Left kidney (tissue), 1 donor: ENCODE measurements at regions not wholly inside any gene's neighbourhood (a gene's known extent, or its start where the extent isn't known, plus 50 kb on each side); places are given as distances from the start of the nearest gene placed in this dataset.
"Not testable (repeated sequence)": the region's sequence is repeated elsewhere in the genome, so short reads cannot be mapped to it uniquely, and the experiment has no call there.

ENCODE experiments used
- DNase-seq: peaks from one replicate; pipeline ENCODE4 v3.0.0-alpha.2; 2013

DNA sequence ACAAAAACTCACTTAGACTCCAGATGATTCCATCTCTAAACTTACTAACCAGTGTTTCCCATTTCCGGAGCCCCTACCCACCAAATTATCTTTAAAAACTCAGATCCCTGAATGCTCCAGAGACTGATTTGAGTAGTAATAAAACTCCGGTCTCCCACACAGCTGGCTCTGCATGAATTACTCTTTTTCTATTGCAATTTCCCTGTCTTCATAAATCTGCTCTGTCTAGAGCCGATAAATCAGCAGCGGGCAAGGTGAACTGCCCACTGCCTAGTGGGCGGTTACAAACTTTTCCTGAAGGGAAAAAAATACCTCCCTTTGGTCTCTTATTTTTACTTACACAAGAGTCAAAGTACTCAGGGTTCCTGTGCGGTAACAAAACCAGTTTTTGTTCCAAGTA lies 624.4 kb upstream of the RORB start:
- DNase-seq: peak; percentile 43

DNA sequence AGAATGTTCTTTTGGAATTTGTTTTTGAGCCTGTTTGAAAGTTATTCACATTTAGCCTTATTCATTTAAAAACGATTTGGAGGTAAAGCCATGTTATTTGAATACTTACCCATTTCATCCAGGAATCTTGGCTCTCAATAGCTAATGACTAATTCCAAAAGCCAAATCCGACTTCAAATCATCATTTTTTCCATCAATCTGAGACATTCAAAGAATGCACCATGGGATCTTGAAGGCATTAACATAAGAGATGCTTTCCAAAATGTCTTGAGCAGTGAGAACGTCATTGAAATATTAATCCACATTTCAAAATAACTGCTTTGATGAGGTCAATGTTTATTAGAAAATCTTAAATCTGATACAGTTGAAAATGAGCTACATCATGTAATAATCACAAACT lies 617.0 kb upstream of the RORB start:
- no peak for DNase-seq

DNA sequence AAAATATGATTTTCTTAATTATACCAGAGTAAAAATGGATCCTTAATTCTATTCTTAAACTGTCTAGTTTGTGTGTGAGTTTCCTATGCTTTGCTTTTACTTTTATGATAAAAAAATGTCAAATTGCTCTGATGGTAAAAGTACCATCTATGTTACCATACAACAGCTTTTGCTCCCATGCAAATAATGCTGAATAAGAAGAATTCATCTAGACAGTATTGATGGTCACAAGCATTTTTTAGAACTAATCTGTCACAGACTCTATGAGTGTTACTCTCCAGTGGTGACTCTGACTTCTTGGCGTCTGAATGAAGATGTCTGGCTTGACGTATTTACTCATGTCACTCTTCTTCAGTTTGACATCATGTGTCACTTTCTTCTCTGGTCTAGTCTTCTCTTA lies 608.1 kb upstream of the RORB start:
- DNase-seq: no peak

DNA sequence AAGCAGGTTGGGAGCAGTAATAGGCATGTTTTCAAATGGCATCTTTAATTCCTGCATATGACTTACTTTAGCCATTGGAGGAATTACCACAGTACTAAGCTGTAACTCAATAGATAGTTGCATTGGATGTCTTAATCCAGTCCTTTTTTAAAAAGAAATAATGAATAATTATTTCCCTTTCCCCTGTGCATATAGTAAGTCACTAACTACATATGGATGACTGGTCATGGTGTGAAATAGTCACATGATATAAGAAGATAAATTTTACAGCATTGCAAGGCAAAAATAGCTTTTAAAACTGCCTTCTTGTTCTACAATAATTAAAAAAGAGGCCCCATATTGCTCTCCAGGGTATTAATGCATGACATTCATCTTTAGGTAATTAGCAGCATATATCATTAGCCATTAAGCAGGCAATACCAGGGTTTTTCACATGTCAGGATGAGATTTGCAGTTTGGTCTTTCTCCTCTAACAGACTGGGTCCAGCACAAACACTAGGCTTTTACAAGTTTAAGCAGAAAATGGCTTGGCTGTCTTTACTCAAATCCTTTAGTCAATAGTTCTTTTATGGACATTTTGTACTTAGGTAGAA lies 606.4 kb upstream of the RORB start:
- no peak for DNase-seq

DNA sequence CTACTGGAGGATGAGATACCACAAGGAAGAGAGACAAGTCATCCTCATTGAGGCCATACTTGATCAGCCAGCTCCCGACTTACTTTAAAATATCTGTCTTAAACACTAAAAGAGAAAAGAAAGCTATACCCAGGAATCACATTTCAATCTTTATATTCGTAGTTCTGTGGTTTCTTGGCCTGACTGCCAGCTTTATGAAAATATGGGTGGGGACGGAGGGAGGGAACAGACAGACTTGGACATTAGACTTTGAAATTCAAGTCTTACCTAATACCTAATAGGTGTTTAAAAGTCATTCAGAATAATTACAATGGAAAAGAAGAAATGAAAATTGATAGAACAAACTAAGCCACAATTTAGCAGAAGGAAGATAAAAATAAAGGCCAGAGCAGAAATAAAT lies 604.8 kb upstream of the RORB start:
- no peak for DNase-seq

DNA sequence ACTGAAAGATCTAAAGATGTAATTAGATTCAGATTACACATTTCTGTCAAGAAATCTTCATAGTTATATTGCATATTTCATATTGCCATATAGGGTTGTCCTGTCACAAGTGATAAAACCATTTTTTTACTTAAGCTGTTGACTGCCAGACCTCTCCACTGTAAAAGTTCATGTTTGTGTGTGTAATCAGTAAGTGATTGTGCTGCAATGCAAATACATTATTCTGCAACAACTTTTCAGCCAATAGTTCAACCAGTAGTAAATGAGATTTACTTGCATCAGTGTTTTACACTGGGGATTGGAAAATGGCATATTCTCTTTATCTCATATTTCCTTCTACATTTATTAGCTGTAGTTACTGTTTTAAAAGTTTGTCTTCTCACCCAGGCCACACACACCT lies 603.9 kb upstream of the RORB start:
- DNase-seq: no peak

DNA sequence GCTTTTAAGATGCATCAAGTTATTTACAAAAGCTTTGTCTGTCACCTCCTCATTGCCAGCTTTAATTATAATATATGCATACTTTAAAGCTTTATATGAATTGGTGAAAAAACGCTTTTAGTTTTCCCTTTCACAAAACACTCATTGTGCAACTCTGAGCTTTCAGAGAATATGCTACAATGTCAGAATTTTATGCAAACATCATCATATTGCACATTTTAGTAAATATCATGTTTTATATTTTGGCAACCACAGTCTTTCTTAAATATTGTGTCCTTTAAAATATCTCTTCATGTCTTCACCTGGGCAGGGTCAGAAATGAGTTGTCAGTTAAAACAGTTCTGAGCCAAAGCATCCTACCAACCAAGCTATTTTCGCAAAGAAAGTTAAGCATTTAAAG lies 601.1 kb upstream of the RORB start:
- DNase-seq: no peak

DNA sequence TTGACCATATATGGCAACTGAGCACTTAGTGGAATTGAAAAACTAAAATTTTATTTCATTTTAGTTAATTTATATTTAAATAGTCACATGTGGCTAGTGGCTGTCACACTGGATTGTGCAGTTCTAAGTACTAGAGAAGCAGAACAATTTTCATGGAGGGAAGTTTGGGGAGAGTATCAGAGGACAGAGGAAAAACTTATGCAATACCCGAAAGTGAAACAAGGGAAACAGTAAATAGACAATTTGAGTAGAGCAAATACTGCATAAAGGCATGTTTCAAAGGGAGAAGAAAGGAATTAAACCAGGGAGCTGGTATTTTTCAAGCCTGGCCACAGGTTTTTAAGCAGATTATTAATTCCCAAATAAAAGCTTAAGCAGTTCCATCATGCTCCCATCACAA lies 590.5 kb upstream of the RORB start:
- DNase-seq: no peak

DNA sequence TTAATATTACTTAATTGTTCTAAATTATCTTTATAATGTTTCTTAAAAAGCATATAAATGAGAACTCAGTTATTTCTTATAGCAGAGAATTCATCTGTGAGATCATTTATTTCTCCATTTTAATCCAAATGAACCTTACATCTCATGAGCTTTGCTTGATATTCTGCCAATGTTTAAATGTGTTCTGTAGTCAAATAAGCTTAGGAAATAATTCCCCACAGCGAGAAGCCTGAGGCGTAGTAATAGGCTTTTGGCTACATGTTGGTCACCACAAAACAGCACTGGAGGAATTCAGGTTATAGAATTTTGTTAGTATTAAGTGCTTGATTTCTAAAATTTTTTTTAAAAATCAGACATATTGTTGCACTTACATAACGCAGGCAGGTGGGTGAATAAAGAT lies 585.3 kb upstream of the RORB start:
- DNase-seq: no peak

DNA sequence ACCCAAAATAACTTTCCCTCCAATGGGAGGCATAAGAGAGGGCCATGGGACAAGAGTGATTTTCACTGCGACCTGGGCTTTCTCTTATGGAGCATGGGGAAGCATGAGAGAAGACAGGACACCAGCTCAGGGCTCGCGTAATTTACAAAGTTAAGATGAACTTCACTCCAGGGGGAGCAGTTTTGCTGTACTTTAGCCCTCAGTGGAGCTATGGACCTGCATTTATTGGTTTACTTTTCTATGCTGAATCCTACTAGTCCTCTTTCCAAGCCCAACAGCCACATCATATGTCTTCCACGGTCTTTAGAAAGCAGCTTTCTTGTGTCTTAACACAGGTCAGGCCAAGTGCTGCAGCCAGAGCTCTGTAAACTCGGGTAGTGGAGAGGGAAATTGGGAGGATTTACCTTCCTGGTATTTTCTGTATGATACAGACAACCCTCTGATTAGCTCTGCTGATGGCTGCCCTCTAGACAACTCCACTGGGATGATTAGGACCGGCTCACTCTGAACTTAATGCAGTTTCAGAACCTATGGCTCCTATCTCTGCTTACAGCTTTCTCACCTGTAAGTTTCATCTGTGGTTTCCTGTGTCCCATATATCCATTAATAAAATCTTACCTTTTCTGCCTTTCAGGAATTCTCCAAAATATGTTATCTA lies 581.0 kb upstream of the RORB start:
- peak; percentile 0 for DNase-seq

DNA sequence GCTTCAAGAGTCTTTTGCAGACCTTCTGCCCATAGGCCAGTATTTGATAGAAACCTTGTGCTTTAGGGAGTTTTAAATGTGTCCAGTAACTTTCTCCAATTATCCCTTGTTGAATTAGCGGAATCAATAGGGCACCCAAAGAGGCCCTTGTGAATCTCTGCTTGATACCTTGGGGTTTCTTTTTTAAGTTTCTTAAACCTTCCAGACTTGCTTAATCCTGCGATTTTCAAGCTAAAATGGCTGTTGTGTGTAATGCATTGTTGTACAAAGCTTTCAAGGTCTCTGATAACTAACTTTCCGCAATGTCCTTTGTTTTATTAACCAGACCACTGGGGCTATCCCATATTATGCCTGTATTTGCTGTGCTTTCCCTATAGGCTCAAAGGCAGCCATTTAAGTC lies 577.4 kb upstream of the RORB start:
- DNase-seq: no peak

DNA sequence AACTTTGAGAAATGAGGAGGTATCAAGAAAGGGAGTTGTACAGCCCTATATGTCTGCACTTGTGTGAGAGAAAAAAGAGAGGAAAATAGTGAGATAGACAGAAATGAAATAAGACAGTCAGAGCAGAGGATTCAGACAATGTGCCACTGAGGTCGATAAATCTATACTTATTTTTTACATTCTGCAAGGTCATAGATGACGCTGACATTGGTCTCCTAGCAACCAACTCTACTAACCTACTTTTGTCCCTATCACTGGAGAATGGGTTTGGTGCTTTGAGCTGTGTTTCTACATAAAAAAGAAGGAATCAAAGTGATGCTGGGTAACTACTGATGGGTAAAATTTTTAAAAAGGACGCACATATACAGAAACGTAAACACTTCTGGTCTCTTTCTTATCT lies 573.3 kb upstream of the RORB start:
- DNase-seq: no peak

DNA sequence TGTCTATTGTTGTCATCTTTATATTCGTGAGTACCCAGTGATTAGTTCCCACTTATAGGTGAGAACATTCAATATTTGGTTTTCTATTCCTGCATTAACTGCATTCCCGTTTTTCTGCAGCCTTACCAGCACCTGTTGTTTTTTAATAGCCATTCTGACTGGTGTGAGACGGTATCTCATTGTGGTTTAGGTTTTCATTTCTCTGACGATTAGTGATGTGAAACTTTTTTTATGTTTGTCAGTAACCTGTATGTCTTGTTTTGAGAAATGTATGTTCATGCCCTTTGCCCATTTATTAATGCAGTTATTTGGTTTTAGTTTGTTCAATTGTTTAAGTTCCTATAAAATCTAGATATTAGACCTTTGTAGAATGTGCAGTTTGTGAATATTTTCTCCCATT lies 546.0 kb upstream of the RORB start:
- DNase-seq: no peak

DNA sequence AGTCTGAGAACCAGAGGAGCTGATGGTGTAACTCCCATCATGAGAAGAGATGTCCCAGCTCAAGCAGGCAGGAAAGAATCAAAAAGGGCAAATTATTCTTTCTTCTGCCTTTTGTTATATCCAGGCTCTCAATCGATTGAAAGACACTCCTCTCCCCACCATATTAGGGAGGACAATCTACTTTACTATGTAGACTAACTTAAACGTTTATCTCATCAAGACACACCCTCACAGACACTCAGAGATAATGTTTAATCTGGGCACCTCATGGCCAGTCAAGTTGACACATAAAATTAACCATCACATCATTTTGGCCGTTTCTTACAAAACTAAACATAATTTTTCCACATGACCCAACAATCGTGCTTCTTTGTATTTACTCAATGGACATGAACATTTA lies 534.3 kb upstream of the RORB start:
- DNase-seq: no peak

DNA sequence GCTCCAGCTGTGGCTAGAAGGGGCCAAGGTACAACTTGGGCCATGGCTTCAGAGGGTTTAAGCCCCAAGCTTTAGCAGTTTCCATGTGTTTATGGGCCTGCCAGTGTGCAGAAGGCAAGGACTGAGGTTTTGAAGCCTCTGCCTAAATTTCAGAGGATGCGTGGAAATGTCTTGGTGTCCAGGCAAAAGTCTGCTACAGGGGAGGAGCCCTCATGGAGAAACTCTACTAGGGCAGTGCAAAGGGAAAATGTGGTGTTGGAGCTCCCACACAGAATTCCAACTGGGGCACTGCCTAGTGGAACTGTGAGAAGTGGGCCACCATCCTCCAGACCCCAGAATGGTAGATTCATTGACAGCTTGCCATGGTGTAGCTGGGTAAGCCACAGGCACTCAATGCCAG lies 527.2 kb upstream of the RORB start:
- DNase-seq: no peak

DNA sequence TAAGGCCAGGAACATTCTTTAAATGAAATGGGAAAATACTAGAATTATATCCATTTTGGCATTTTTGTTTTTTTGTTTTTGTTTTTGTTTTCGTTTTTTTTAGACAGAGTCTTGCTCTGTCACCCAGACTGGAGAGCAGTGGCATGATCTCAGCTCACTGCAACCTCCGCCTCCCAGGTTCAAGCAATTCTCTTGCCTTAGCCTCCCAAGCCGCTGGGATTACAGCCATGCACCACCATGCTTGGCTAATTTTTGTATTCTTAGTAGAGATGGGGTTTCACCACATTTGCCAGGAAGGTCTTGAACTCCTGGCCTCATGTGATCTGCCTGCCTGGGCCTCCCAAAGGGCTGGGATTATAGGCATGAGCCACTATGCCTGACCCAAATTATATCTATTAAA lies 520.7 kb upstream of the RORB start:
- not testable (repeated sequence) for DNase-seq

DNA sequence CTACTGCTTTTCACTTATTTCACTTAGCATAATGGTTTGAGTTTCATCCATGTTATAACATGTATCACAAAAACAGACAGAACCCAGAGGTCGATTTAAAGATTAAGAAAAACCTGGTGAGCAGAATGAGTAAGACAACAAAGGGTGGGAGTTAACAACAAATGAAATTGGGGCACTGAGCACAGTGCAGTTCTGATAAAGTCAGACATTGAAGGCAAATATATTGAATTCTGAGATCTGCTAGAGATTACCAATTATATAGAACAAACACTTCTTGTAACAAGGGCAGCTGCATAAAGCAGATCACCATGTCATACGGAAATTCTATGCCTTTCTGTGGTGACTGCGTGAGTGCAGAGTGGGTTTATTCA lies 517.3 kb upstream of the RORB start:
- no peak for DNase-seq

DNA sequence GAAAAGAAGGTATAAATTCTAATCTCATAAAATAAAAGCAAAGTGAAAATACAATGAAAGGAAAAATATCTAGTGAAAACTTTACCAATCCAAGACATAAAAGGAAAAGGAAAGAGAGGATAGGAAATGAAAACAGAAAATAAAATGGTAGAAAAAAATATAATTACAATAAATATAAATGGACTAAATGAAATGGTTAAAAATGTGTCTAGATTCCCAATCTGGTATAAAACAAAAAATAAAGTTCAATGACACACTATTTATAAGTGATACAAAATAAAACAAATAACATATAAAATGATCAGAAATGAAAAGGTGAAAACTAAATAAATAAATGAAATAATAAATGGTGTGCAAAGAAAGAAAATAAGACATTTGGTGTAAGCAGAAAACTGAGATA lies 516.4 kb upstream of the RORB start:
- DNase-seq: no peak

DNA sequence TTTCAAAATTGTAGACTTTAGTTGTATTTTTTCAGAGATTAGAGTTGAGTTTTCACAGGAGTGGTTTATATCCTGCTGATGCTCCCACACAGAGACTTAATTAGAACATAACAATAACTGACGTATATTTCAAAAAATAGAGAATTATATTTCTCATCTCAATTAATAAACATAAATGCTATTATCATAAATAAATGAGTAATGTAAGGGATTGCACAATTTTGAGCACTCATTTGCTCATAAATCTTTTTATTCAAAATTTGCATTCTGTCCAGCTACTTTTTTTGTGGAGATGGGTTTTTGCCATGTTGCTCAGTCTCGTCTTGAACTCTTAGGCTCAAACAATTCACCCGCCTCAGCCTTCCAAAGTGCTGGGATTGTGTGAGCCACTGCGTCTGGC lies 515.7 kb upstream of the RORB start:
- no peak for DNase-seq

DNA sequence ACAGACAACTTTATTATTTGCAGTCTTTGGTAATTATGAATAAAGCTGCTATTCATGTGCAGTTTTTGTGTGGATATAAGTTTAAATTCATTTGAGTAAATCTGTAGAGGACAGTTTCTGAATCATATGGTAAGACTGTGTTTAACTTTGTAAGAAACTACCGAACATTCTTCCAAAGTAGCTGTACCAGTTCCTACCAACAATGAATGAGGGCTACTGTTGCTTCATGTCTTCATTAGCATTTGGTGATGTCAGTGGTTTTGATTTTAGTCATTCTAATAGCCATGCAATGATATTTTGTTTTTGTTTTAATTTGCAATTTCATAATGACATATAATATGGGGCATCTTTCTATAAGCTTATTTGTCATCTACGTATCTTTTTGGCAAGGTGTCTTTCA lies 501.3 kb upstream of the RORB start:
- DNase-seq: no peak

DNA sequence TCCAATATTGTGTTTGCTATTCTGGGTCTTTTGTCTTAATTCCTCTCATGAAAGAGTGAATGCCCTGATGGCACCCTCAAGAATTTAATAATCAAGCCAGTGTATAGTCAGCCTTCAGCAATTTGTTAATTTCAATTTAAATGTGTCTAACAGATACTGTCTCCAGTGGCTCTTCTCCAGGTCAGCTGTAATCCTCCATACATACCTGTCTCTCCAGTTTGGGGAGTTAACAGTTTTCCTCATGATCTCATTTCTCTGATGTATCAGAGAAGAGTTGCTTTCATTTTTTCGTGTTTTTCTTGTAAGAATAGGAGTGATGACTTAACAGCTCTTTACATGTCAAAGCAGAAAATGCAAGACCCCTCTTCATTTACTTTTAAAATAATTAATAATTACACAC lies 500.3 kb upstream of the RORB start:
- no peak for DNase-seq

DNA sequence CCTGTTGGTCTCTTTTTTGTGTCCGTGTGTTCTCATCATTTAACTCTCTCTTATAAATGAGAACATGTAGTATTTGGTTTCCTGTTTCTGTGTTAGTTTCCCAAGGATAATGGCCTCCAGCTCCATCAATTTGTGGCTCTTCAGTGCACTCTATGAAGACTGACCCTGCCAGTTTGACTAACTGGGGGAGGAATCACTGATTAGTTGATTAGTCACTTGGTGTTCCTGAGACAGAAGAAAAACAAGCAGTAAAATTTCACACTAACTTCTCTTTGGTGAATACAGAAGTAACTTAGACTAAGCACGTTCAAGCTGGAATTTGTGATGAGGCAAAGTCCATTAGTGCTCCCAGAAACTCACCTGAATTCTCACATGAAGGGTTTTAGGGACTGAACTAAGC lies 495.8 kb upstream of the RORB start:
- DNase-seq: no peak

DNA sequence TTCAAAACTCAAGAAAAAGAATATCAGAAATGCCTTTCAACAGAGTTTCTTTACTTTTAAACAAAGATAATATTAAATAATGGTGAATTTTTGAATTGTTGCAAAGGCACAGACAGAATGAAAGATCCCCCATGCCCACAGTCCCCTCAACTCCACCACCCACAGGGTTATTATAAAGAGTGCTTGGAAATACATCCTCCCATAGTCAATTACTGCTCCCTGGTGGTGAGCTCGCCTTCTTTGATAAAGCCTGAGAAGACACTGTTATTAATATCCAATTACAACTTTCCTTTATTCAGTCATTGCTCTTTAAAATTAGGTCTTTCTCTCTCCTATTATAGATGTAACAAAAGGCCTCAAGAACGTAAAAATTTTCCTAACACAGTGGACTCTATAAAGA lies 490.2 kb upstream of the RORB start:
- DNase-seq: no peak

DNA sequence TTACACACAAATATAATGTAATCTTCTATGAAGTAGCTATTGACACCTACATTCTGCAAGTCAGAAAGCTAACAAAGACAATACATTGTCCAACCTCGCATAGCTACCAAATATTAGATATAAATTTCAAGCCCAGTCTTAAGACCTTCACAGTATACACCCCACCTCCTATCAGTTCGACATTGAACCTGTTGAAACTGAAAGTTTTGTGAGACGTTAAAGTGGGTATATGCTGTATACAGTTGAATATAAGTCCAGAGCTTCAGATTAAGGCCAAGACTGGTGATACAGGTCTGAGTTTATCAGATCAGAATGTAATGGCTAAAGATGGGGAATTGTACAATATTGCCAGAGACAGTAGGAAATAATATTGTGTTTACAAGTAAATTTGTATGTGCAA lies 489.3 kb upstream of the RORB start:
- no peak for DNase-seq

DNA sequence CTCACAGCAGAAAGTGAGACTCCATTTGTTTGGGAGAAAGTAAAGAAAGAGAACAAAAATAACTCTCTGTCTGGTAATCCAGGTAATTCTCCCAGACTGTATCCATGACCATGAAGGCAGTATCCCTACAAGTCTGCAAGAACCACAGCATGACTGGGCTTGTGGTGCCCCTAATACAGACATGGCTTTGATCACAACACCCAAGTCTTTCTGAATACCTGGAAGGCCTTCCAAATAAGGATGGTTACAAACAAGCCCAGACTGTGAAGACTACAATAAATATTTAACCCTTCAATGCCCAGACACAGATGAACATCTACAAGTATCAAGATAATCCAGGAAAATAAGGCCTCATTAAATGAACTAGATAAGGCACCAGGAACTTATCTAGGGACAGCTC lies 481.1 kb upstream of the RORB start:
- no peak for DNase-seq
